Upper lobe of right lung (tissue), 1 donor: ENCODE measurements at regions not wholly inside any gene's neighbourhood (a gene's known extent, or its start where the extent isn't known, plus 50 kb on each side); places are given as distances from the start of the nearest gene placed in this dataset.

Experiments
- ATAC-seq: fragments of 200-7000 bp; cut with Tn5 transposase; one replicate; pipeline ENCODE4 v1.9.1; 2020; ENCODE audit warnings: mild to moderate bottlenecking, moderate library complexity
- DNase-seq: peaks from one replicate; pipeline ENCODE4 v3.0.0-alpha.2; 2020
- H3K27ac ChIP-seq: fragments of 200-600 bp; one replicate; pipeline ENCODE4 v1.8.0; 2022
- H3K27me3 ChIP-seq: fragments of 200-600 bp; one replicate; pipeline ENCODE4 v1.8.0; 2022; ENCODE audit warnings: mild to moderate bottlenecking
- H3K36me3 ChIP-seq: fragments of 200-600 bp; one replicate; pipeline ENCODE4 v1.8.0; 2022
- H3K4me1 ChIP-seq: fragments of 200-600 bp; one replicate; pipeline ENCODE4 v1.8.0; 2022
- H3K4me3 ChIP-seq: fragments of 200-600 bp; one replicate; pipeline ENCODE4 v1.8.0; 2022; ENCODE audit warnings: mild to moderate bottlenecking
- H3K9me3 ChIP-seq: fragments of 200-600 bp; one replicate; pipeline ENCODE4 v1.8.0; 2022
- CTCF ChIP-seq: fragments of 200-600 bp; IDR thresholded peaks from one replicate; pipeline ENCODE4 v1.8.0; 2022; ENCODE audit warnings: antibody characterized with exemption
- intact Hi-C: fragments of 100-400 bp; cut with DNase I; formaldehyde crosslinking; loops from one replicate; pipeline ENCODE4 v1.11.0; 2022
- donor health status: DM: no; HTN: yes; CAD: no; lungs with severe emphysema.

- no peaks in the 10 kb centered on the region for H3K9me3 ChIP-seq
- DNase-seq (no peak), ATAC-seq (no peak)
- H3K27ac ChIP-seq, result no peak overlapping the region
- intact Hi-C loops, result no loop called here
- no peaks in the 10 kb centered on the region for H3K36me3 ChIP-seq
- H3K27me3 ChIP-seq, result no peaks in the 10 kb centered on the region
- no peaks in the 10 kb centered on the region for H3K4me1 ChIP-seq
- no peak for TF ChIP-seq CTCF
- H3K4me3 ChIP-seq, result no peak overlapping the region
Observed at GRCh38 chr2:35339211-35339610, 1016.4 kb upstream of the CRIM1 start.

DNA sequence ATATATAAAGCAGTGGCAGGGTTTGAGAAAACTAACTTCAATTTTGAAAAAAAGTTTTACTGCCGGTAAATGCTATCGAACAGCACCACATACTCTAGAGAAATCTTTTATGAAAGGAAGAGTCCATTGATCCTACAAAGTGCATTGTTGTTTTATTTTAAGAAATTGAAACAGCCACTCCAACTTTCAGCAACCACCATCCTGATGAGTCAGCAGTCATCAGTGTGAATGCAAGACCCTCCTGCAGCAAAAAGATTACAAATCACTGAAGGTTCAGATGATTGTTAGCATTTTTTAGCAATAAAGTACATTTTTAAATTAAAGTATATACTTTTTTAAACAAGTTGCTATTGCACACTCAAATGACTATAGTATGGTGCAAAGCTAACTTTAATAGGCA is 1017.7 kb upstream of the CRIM1 start:
- no peak for TF ChIP-seq CTCF
- no peak for DNase-seq
- no peaks in the 10 kb centered on the region for H3K36me3 ChIP-seq
- no peaks in the 10 kb centered on the region for H3K27me3 ChIP-seq
- ATAC-seq, result no peak
- no peaks in the 10 kb centered on the region for H3K4me1 ChIP-seq
- no peaks in the 10 kb centered on the region for H3K9me3 ChIP-seq
- H3K4me3 ChIP-seq, result no peak overlapping the region
- intact Hi-C loops, result no loop called here
- H3K27ac ChIP-seq, result no peak overlapping the region

DNA sequence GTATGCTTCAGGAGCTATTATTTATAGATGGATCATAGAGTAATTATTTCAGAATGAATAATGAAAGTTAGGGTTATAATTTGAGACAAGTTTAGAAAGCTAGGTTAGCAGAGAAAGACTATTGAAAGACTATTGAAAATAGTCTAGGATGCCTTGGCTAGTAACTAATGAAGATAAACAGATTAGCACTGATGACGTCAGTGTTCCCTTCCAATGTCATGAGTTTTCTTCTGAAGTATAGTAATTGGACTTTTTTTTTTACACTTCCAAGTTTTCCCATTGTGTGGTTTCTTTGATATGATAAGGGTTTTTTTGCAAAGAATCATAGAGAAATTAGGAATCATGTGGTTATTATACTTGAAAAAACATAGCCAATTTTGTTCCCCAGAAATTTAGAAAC is 1041.5 kb upstream of the CRIM1 start:
- Histone ChIP-seq H3K4me3 (no peak overlapping the region), H3K27me3 (no peaks in the 10 kb centered on the region), H3K27ac (no peak overlapping the region), H3K9me3 (no peaks in the 10 kb centered on the region), H3K4me1 (no peaks in the 10 kb centered on the region), H3K36me3 (no peaks in the 10 kb centered on the region)
- DNase-seq (no peak), ATAC-seq (no peak)
- no peak for TF ChIP-seq CTCF
- intact Hi-C loops, result no loop called here

- ATAC-seq (no peak), DNase-seq (no peak)
- Histone ChIP-seq H3K36me3 (no peaks in the 10 kb centered on the region), H3K27ac (no peak overlapping the region), H3K4me3 (no peak overlapping the region), H3K4me1 (no peaks in the 10 kb centered on the region), H3K27me3 (no peaks in the 10 kb centered on the region), H3K9me3 (no peaks in the 10 kb centered on the region)
- TF ChIP-seq CTCF, result no peak
- intact Hi-C loops, result no loop called here
Observed at GRCh38 chr2:35301369-35301768, 1054.2 kb upstream of the CRIM1 start.

GRCh38 chr2:35298493-35298892 is 1057.1 kb upstream of the CRIM1 start:
- Histone ChIP-seq H3K27ac (no peak overlapping the region), H3K4me3 (no peak overlapping the region), H3K27me3 (no peaks in the 10 kb centered on the region), H3K9me3 (no peaks in the 10 kb centered on the region), H3K4me1 (no peaks in the 10 kb centered on the region), H3K36me3 (no peaks in the 10 kb centered on the region)
- TF ChIP-seq CTCF, result no peak
- ATAC-seq (no peak), DNase-seq (no peak)
- intact Hi-C loops, result no loop called here

DNA sequence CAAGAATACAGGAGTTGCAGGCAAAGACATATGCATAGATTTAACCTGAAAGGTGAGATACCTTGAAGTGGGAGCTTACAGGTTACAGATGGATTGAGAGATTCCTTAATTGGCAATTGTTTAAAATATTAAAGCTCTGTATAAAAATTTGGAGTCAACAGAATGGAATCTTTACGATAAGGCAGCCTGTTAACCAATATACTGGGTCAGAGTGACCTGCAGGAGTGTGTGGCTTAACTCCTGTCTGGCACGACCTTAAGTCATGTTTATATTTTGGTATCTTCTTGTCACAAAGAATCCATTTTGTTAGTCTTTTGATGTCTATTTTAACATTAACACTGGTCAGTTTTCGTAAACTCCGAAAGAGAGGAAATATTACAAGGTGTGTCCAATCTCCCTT is 1058.2 kb upstream of the CRIM1 start:
- no peaks in the 10 kb centered on the region for H3K36me3 ChIP-seq
- H3K4me3 ChIP-seq, result no peak overlapping the region
- H3K27ac ChIP-seq, result no peak overlapping the region
- DNase-seq, result no peak
- no peak for ATAC-seq
- TF ChIP-seq CTCF, result no peak
- H3K4me1 ChIP-seq, result no peaks in the 10 kb centered on the region
- no peaks in the 10 kb centered on the region for H3K27me3 ChIP-seq
- intact Hi-C loops, result no loop called here
- no peaks in the 10 kb centered on the region for H3K9me3 ChIP-seq
